HL-60 (cell line): ENCODE measurements at regions not wholly inside any gene's neighbourhood (a gene's known extent, or its start where the extent isn't known, plus 50 kb on each side); places are given as distances from the start of the nearest gene placed in this dataset.
A peak's percentile ranks its signal among the peaks of the same experiment; 100 is the strongest.

Source experiments
- DNase-seq, 2 experiments: peaks; one replicate each; pipeline ENCODE4 v3.0.0-alpha.2; 2010 to 2020; ENCODE audit warnings: low read depth in 1 of 2, low spot score in 1 of 2
- H3K27ac ChIP-seq: fragments of 250-450 bp; sonication (Bioruptor Pico); replicated peaks from 2 replicates; pipeline ENCODE4 v1.5.1; 2020; ENCODE audit warnings: mild to moderate bottlenecking, moderate library complexity
- H3K27me3 ChIP-seq: fragments of 250-450 bp; sonication (Bioruptor Pico); 2 replicates; pipeline ENCODE4 v1.5.1; 2021; ENCODE audit warnings: mild to moderate bottlenecking, moderate library complexity; ENCODE audit not compliant: insufficient read depth, poor library complexity, severe bottlenecking
- H3K4me3 ChIP-seq: replicated peaks from 2 replicates; pipeline ENCODE4 v1.5.1; 2011; ENCODE audit warnings: mild to moderate bottlenecking, control low read depth, low read length; ENCODE audit not compliant: insufficient read depth
- CTCF ChIP-seq: IDR thresholded peaks from one replicate; pipeline ENCODE4 v1.5.1; 2011; ENCODE audit warnings: low read length, control low read depth, inconsistent platforms; ENCODE audit not compliant: insufficient read depth
- GABPA ChIP-seq: IDR thresholded peaks from 2 replicates; pipeline ENCODE4 v1.6.1; 2012; ENCODE audit warnings: low read depth
- POLR2AphosphoS5 ChIP-seq: IDR thresholded peaks from 2 replicates; pipeline ENCODE4 v1.6.1; 2012; ENCODE audit warnings: low read depth
- REST ChIP-seq: IDR thresholded peaks from 2 replicates; pipeline ENCODE4 v1.6.1; 2012; ENCODE audit warnings: low read depth; ENCODE audit not compliant: insufficient replicate concordance
- SPI1 ChIP-seq: IDR thresholded peaks from 2 replicates; pipeline ENCODE4 v1.6.1; 2012; ENCODE audit warnings: low read depth, mild to moderate bottlenecking, borderline replicate concordance

GRCh38 chr3:66581256-66581655 is 80.4 kb upstream of the LRIG1 start:
- TF ChIP-seq POLR2AphosphoS5 (no peak), SPI1 (no peak), CTCF (no peak), GABPA (no peak)

GRCh38 chr3:66582721-66583423 is 82.0 kb upstream of the LRIG1 start:
- TF ChIP-seq SPI1 (no peak), POLR2AphosphoS5 (peak; percentile 53)
- H3K27ac ChIP-seq, result no peak overlapping the region
- H3K4me3 ChIP-seq, result no peak overlapping the region
- peak; percentile 22 to 27 for DNase-seq
- H3K27me3 ChIP-seq, result no peaks in the 10 kb centered on the region

More at GRCh38 chr3:66581256-66581655, 80.4 kb upstream of the LRIG1 start:
- Histone ChIP-seq H3K27ac (no peak overlapping the region), H3K27me3 (no peaks in the 10 kb centered on the region), H3K4me3 (no peak overlapping the region)
- DNase-seq, result no peak

GRCh38 chr3:66583424-66584040 is 82.7 kb upstream of the LRIG1 start:
- Histone ChIP-seq H3K27ac (no peak overlapping the region), H3K4me3 (no peak overlapping the region), H3K27me3 (no peaks in the 10 kb centered on the region)
- no peak for DNase-seq
- no peak for TF ChIP-seq GABPA
- no peak for TF ChIP-seq REST
- TF ChIP-seq SPI1, result no peak
- TF ChIP-seq POLR2AphosphoS5, result no peak
- no peak for TF ChIP-seq CTCF

- Histone ChIP-seq H3K27me3 (no peaks in the 10 kb centered on the region), H3K27ac (no peak overlapping the region), H3K4me3 (no peak overlapping the region)
- no peak for DNase-seq
- TF ChIP-seq GABPA (no peak), SPI1 (no peak), CTCF (no peak), POLR2AphosphoS5 (no peak), REST (no peak)
These were observed 84.8 kb upstream of the LRIG1 start for GRCh38 chr3:66585520-66586095.
